Stimulated activated CD4-positive, alpha-beta T cell treated with anti-CD3 and anti-CD28 coated beads, Interleukin-12 subunit alpha, Interleukin-12 subunit beta, amount 100 ng/mL, for 4 hours (primary cell): ENCODE measurements at regions not wholly inside any gene's neighbourhood (a gene's known extent, or its start where the extent isn't known, plus 50 kb on each side); places are given as distances from the start of the nearest gene placed in this dataset.

Experiments
- DNase-seq: peaks from one replicate; pipeline ENCODE4 v3.0.0-alpha.2; 2020

GRCh38 chr2:120461546-120462537 lies 115.9 kb downstream of the INHBB start:
- no peak for DNase-seq

DNA sequence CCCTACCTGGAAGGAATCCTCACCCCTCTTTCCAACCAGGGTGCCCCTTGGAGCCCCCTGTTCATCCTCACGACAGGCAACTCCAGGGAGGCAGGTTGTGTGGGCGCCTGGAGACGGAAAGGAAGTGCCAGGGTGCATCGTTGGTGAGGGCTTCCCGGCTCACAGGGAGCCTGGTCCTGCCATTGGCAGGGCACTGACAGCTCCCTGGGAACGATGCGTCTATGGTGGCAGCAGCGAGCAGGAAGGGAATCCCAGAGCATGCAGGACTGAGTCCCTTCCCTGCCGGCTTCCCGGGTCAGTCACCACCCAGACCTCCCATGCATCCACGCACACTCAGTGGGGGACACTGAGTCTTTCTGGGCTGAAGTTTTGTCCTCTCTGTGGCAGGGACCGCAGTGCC lies 117.6 kb downstream of the INHBB start:
- DNase-seq = no peak

DNA sequence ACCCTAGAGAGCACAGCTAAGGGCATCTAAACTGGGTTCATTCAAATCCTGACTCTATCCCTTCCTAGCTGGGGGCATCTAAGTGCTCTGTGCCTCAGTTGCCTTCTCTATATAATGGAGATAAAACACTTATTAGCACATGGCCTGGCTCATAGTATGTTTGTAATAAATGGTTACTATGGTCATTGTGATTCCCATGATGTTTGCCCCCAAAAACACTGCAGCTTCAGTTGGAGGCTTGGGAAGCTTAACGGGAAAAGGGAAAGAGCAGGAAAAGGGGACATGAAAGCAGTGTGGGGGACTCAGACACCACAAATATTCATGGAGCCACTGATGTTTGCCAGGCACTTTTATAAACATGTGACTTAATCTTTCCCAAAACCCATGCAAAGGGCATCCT lies 118.1 kb downstream of the INHBB start:
- DNase-seq = no peak

GRCh38 chr2:120464448-120464931 lies 118.6 kb downstream of the INHBB start:
- no peak for DNase-seq

DNA sequence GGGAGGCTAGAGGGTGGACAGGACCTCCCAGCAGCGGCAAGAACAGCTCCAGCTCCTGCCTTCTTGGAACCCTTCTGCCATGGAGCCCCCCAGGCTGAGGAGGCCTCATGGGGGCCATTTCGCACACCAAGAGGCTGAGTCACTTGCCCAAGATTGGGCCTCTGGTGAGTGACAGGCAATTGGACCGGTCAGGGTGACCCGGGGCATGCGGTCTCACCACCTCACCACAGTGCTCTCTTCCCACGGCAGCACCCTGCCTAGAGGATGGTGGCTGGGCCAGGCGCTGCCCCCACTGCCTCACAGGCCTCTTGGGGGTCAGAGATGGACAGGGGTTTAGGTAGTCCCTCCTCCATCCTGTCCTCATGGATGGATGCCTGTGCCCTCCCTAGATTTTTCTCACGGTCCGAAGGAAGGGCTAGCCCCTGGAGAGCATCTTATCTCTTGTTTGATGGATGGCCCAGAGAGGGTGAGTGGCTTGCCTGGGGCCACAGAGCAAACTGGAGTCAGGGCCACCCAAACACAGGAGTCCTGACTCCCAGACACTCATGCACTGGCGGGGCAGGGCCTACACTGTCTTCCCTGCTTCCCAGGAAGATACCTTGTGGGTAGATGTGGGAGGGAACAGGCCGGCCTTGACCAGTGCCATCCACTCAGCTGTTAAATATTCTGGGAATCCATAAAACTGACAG lies 119.2 kb downstream of the INHBB start:
- DNase-seq = no peak

GRCh38 chr2:120465701-120465988 lies 119.7 kb downstream of the INHBB start:
- DNase-seq = no peak

DNA sequence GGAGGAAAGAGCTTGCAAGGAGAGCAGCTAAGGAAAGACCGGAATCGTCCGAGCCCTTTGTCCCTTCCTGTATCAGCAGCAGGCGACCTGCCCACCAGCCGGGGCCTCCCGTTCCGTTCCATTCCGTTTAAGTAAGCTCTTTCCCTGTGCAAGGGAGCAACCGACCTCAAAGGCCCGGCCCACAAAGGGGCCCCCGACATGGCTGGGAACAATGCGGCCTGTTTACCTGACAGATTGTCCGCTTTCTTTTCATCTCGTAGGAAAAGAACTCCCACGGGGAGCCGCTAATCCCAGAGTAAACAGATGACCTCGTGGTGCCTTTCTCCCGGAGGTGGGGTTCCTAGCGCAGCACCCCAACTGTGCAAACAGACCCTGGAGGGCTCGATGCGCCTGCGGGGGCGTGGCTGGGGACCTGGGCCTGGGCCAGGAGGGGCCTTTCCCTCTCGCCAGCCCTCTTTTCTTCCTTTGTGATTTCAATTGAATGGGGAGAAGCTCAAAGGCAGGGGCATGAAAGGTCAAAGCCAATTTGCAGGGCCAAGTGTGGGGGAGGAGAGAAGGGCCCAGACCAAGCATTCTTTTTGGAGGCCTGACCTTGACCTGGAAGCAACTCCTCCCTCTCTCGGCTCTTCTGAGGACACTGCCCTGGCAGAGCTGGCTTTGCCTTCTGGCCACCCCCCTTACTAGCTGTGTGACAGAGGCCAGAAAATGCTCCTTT lies 120.2 kb downstream of the INHBB start:
- DNase-seq = no peak

- no peak for DNase-seq
These were observed 120.7 kb downstream of the INHBB start for GRCh38 chr2:120466704-120467054.

GRCh38 chr2:120468136-120468535 lies 122.2 kb downstream of the INHBB start:
- no peak for DNase-seq

DNA sequence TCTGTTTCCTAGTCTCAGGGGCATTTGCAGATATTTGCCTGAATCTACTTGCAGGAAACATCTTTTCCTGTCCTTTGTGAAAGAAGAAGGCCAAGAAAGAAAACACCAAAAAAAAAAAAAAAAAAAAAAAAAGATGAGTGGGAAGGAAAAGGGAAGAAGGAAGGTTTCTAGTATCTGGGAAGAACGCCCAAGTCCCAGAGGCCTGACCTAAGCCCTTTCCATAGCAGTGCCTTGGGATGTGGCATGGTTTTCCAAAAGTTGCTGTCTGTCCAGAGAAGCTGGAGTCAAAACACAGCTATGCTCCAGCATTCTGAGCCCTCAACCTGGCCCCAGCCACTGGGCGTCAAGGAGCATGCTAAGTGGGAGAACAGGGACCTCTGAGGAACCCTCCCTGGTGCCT lies 123.5 kb downstream of the INHBB start:
- DNase-seq = no peak

- DNase-seq = no peak
These were observed 124.4 kb downstream of the INHBB start for GRCh38 chr2:120470041-120470965.

GRCh38 chr2:120471166-120471565 lies 125.2 kb downstream of the INHBB start:
- DNase-seq = no peak

- no peak for DNase-seq
These were observed 126.1 kb downstream of the INHBB start for GRCh38 chr2:120472031-120472430.

GRCh38 chr2:120472891-120473309 lies 127.0 kb downstream of the INHBB start:
- no peak for DNase-seq

- no peak for DNase-seq
These were observed 127.8 kb downstream of the INHBB start for GRCh38 chr2:120473522-120474271.

DNA sequence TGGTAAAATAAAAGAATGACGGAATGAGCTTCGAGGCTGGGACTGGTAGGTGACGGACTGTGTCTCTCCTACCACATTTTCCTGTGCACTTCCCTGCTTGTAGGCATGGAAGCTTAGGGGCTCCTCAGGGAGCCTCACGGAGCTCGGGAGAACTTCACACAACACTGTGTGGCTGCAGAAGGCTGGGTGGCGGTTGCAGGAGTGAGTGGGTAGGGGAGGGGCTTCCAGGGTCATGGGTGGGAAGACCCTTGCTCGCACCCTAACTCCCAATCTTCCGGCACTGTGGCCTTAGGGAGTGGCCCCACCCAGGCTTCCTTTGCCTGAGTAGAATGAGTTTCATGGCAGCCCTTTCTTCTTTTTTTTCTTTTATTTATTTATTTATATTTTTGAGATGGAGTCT lies 128.6 kb downstream of the INHBB start:
- no peak for DNase-seq

DNA sequence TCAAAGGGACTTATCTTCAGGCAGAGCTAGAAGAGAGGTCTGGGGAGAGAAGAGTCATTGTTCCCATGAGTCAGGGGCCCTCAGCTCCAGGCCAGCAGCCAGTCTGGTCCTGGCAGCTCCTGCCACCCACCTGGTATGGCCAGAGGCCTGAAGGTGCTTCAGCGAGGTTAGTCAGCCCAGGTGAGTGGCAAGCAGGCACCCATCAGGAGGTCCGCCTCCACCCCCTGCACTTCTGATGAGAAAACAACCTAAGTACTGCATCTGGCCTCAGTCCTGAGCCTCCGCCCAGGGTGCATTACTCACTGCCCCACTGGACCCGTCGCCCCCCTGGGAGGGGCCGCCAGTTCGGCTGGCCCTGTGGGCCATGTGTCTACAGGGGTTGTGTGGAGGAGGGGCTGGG lies 130.2 kb downstream of the INHBB start:
- DNase-seq = no peak

DNA sequence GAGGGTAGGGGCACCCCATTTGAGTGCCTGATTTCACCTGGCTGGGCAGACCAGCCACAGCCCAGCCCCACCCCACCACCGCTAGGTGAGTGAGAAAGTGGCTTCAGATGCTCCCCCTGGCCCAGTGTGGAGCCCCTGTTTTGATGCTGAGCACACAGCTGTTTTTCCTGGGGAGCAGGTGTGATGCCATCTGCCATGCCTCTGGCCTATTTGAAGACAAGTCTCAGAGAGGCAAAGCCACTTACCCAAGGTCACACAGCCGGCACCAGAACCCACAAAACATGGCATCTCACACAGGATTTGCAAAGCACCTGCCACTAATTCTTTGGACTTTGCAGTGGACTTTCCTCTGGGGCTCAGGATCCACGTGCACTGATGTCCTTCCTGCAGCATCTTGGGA lies 131.3 kb downstream of the INHBB start:
- DNase-seq = no peak

- DNase-seq = no peak
These were observed 132.0 kb downstream of the INHBB start for GRCh38 chr2:120477831-120478481.

DNA sequence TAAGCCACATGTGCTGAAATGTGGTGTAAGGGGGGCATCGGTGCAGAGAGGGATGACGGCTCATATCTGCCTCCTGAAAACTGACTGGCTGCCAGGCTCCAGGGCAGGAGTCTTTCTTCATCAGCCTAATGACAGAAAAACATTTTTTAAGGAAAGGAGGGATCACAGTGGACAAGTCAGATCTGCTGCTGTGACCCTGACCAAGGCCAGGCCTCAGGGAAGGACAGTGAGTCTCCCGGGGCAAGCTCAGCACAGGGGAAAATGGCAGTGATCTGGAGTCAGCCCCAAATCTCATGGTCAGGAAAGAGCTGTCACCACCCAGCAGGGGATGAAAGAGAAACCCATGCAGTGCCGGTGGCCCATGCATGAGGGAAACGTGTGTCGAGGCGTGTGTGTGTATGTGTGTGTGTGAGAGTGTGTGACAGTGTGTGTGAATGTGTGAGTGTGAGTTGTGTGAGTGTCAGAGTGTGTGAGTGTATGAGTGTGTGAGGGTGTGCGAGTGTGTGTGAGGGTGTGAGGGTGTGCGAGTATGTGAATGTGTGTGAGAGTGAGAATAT lies 134.5 kb downstream of the INHBB start:
- DNase-seq = no peak

GRCh38 chr2:120480903-120481445 lies 135.0 kb downstream of the INHBB start:
- no peak for DNase-seq
